ENCODE measurements at regions not wholly inside any gene's neighbourhood (a gene's known extent, or its start where the extent isn't known, plus 50 kb on each side); places are given as distances from the start of the nearest gene placed in this dataset.

DNA sequence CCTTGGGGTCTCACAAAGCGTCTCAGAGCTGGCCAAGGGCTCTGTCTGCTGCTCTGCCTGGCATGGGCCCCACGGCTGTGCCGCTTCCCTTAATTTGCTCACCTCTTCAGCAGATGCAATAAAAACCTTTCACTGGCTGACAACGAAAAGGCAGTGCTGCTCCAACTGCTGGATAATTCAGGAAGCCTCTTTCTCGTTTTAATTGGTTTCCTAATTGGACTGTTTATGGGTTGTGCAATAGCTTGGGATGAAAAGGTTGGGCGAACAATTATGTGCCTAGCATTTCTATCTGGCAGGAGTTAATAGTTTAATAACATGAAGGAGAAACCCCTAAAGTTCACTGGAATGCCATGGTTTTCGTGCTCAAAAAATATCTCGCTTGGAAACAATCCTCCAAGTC, 234.1 kb upstream of the IRX5 start:
- Histone ChIP-seq H4K20me1 (ENCODE audit: insufficient read depth) (no peaks in the 10 kb centered on the region), H3K79me2 (ENCODE audit: insufficient read depth, low read depth) (no peaks in the 10 kb centered on the region), H3K36me3 (ENCODE audit: insufficient read depth) (no peaks in the 10 kb centered on the region), H3K27ac (no peak overlapping the region), H3K4me3 (IDR thresholded peaks at IDR 0.05; ENCODE audit: insufficient read depth, low read depth, low read length) (no peak overlapping the region), H3K9ac (no peak overlapping the region), H3K27me3 (ENCODE audit: insufficient read depth, low read depth) (no peaks in the 10 kb centered on the region), H2AFZ (ENCODE audit: low read depth) (no peak overlapping the region), H3K4me1 (ENCODE audit: low read depth, poor library complexity, severe bottlenecking) (no peaks in the 10 kb centered on the region), H3K4me2 (no peak overlapping the region)
- TF ChIP-seq, protein P1, sequence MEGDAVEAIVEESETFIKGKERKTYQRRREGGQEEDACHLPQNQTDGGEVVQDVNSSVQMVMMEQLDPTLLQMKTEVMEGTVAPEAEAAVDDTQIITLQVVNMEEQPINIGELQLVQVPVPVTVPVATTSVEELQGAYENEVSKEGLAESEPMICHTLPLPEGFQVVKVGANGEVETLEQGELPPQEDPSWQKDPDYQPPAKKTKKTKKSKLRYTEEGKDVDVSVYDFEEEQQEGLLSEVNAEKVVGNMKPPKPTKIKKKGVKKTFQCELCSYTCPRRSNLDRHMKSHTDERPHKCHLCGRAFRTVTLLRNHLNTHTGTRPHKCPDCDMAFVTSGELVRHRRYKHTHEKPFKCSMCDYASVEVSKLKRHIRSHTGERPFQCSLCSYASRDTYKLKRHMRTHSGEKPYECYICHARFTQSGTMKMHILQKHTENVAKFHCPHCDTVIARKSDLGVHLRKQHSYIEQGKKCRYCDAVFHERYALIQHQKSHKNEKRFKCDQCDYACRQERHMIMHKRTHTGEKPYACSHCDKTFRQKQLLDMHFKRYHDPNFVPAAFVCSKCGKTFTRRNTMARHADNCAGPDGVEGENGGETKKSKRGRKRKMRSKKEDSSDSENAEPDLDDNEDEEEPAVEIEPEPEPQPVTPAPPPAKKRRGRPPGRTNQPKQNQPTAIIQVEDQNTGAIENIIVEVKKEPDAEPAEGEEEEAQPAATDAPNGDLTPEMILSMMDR (conservative IDR thresholded peaks at IDR 0.05; ENCODE audit: low read depth, low read length) = no peak

DNA sequence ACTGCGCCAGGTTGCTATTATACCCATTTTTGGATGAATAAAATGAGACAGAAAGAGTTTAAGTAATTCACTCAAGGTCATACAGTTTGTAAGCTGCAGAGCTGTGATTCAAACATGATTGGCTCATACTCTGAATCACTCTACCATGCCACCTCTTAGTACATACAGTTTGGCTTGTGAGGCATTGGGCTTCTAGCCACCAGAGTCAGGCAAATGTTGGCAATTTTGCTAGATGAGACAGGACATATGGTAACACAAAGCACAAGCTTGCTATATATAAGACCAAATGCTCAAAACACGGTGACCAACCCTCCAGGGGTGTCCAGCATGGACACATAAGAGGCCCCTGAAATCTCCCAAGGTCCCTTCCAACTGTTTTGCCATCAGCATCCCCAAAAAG, 236.0 kb upstream of the IRX5 start:
- Histone ChIP-seq H3K4me3 (IDR thresholded peaks at IDR 0.05; ENCODE audit: insufficient read depth, low read depth, low read length) (no peak overlapping the region), H2AFZ (ENCODE audit: low read depth) (no peak overlapping the region), H3K79me2 (ENCODE audit: insufficient read depth, low read depth) (no peaks in the 10 kb centered on the region), H3K4me1 (ENCODE audit: low read depth, poor library complexity, severe bottlenecking) (no peaks in the 10 kb centered on the region), H3K27me3 (ENCODE audit: insufficient read depth, low read depth) (no peaks in the 10 kb centered on the region), H3K9ac (no peak overlapping the region), H3K36me3 (ENCODE audit: insufficient read depth) (no peaks in the 10 kb centered on the region), H3K27ac (no peak overlapping the region), H4K20me1 (ENCODE audit: insufficient read depth) (no peaks in the 10 kb centered on the region), H3K4me2 (no peak overlapping the region)
- TF ChIP-seq, protein P1 (conservative IDR thresholded peaks at IDR 0.05; ENCODE audit: low read depth, low read length) = no peak

DNA sequence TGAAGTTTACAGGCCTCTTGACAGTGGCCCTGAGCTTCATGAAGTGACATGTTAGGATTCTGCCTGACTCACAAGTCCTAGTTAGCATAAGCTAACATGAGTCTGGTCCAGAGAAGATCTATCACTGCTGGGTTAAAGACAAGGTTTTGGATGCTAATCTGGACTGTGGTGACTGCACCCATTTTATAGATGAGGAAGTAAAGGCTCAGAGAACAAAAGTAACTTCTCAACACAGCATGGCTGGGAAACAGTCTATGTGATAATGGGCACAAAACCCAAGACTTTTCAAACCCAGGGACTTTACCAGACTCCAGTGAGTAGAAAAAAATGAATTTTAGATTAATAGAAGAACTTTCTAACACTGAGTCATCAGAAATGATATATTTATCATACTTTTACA, 236.8 kb upstream of the IRX5 start:
- Histone ChIP-seq H3K27ac (no peak overlapping the region), H3K4me1 (ENCODE audit: low read depth, poor library complexity, severe bottlenecking) (no peaks in the 10 kb centered on the region), H3K79me2 (ENCODE audit: insufficient read depth, low read depth) (no peaks in the 10 kb centered on the region), H4K20me1 (ENCODE audit: insufficient read depth) (no peaks in the 10 kb centered on the region), H3K4me3 (IDR thresholded peaks at IDR 0.05; ENCODE audit: insufficient read depth, low read depth, low read length) (no peak overlapping the region), H2AFZ (ENCODE audit: low read depth) (no peak overlapping the region), H3K9ac (no peak overlapping the region), H3K27me3 (ENCODE audit: insufficient read depth, low read depth) (no peaks in the 10 kb centered on the region), H3K4me2 (no peak overlapping the region), H3K36me3 (ENCODE audit: insufficient read depth) (no peaks in the 10 kb centered on the region)
- TF ChIP-seq, protein P1 (conservative IDR thresholded peaks at IDR 0.05; ENCODE audit: low read depth, low read length) = no peak

DNA sequence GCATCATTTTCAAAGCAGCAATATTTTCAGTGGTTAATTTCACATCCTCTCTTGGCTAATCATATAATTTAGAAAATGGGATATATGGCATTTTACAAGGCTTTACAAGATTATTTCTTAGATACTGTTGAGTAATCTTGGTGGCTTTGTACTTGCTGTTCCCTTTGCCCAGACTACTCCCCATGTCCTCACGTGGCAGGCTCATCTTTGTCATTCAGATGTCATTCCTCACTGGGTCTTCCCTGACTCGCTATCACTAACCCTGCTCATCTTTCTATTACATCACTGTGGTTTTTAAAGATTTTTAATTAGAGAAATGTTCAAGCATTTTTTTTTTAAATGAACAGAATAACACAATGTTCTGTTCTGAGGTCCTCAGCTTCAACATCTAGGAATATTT, 240.0 kb upstream of the IRX5 start:
- TF ChIP-seq, protein P1 (conservative IDR thresholded peaks at IDR 0.05; ENCODE audit: low read depth, low read length) = no peak
- Histone ChIP-seq H3K79me2 (ENCODE audit: insufficient read depth, low read depth) (no peaks in the 10 kb centered on the region), H3K4me3 (IDR thresholded peaks at IDR 0.05; ENCODE audit: insufficient read depth, low read depth, low read length) (no peak overlapping the region), H3K4me2 (no peak overlapping the region), H3K27ac (no peak overlapping the region), H2AFZ (ENCODE audit: low read depth) (no peak overlapping the region), H3K27me3 (ENCODE audit: insufficient read depth, low read depth) (no peaks in the 10 kb centered on the region), H3K36me3 (ENCODE audit: insufficient read depth) (no peaks in the 10 kb centered on the region), H3K4me1 (ENCODE audit: low read depth, poor library complexity, severe bottlenecking) (no peaks in the 10 kb centered on the region), H3K9ac (no peak overlapping the region), H4K20me1 (ENCODE audit: insufficient read depth) (no peaks in the 10 kb centered on the region)

DNA sequence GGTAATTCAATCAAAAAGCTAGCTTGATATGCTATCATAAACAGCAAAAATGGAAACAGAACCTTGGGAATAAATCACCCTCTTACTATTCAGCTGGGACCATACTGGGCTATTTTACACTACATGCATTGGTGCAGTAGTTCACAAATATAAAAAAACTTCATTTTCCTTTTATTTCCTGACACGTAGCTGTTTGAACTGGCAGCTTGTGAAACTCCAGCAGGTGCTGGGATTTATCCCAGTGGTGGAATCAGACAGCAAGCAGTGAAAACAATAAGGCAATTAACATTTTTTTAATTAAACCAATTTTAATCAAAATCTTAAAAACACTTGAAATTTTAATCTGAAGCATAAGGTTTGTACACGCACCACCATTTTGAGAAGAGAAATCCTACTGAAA, 240.4 kb upstream of the IRX5 start:
- TF ChIP-seq, protein P1 (conservative IDR thresholded peaks at IDR 0.05; ENCODE audit: low read depth, low read length) = no peak
- Histone ChIP-seq H3K79me2 (ENCODE audit: insufficient read depth, low read depth) (no peaks in the 10 kb centered on the region), H3K9ac (no peak overlapping the region), H3K4me1 (ENCODE audit: low read depth, poor library complexity, severe bottlenecking) (no peaks in the 10 kb centered on the region), H3K4me2 (no peak overlapping the region), H3K27me3 (ENCODE audit: insufficient read depth, low read depth) (no peaks in the 10 kb centered on the region), H4K20me1 (ENCODE audit: insufficient read depth) (no peaks in the 10 kb centered on the region), H2AFZ (ENCODE audit: low read depth) (no peak overlapping the region), H3K4me3 (IDR thresholded peaks at IDR 0.05; ENCODE audit: insufficient read depth, low read depth, low read length) (no peak overlapping the region), H3K27ac (no peak overlapping the region), H3K36me3 (ENCODE audit: insufficient read depth) (no peaks in the 10 kb centered on the region)
